ENCODE measurements at regions not wholly inside any gene's neighbourhood (a gene's known extent, or its start where the extent isn't known, plus 50 kb on each side); places are given as distances from the start of the nearest gene placed in this dataset.

DNA sequence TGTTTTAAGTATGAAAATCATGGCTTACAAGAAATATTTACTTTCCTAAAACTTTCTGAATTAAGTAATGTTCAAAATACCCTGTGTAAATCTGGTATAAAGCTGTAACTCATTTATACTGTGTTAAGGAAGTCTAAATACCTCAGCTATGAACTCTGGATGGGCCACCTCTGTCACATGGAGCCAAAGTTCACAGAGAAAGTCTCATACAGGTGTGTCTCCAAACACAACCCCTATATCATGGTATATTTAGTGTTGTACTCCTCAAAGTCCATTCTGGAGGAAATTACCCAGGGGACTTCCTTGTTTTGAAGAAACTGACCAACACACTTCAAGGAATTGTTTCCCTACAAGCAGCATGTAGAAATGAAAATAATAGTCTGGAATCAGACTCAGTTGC, 909.2 kb upstream of the TENM4 start:
- TF ChIP-seq FOXM1 (IDR thresholded peaks at IDR 0.05; ENCODE audit: borderline replicate concordance, low read depth) (no peak), EGR1 (IDR thresholded peaks at IDR 0.05) (no peak), RAD21 (IDR thresholded peaks at IDR 0.05; ENCODE audit: low read depth) (no peak), CREB1 (IDR thresholded peaks at IDR 0.05; ENCODE audit: low read depth) (no peak), ZBTB7A (IDR thresholded peaks at IDR 0.05; ENCODE audit: low read depth) (no peak), NFIC (IDR thresholded peaks at IDR 0.05) (no peak), YY1 (IDR thresholded peaks at IDR 0.05; ENCODE audit: low read depth) (no peak), TEAD4 (IDR thresholded peaks at IDR 0.05) (no peak), TAF1 (IDR thresholded peaks at IDR 0.05; ENCODE audit: low read depth) (no peak), TCF12 (IDR thresholded peaks at IDR 0.05; ENCODE audit: low read depth) (no peak), CEBPB (IDR thresholded peaks at IDR 0.05) (no peak), EP300 (IDR thresholded peaks at IDR 0.05; ENCODE audit: borderline replicate concordance) (no peak)
- TF ChIP-seq, protein P1, sequence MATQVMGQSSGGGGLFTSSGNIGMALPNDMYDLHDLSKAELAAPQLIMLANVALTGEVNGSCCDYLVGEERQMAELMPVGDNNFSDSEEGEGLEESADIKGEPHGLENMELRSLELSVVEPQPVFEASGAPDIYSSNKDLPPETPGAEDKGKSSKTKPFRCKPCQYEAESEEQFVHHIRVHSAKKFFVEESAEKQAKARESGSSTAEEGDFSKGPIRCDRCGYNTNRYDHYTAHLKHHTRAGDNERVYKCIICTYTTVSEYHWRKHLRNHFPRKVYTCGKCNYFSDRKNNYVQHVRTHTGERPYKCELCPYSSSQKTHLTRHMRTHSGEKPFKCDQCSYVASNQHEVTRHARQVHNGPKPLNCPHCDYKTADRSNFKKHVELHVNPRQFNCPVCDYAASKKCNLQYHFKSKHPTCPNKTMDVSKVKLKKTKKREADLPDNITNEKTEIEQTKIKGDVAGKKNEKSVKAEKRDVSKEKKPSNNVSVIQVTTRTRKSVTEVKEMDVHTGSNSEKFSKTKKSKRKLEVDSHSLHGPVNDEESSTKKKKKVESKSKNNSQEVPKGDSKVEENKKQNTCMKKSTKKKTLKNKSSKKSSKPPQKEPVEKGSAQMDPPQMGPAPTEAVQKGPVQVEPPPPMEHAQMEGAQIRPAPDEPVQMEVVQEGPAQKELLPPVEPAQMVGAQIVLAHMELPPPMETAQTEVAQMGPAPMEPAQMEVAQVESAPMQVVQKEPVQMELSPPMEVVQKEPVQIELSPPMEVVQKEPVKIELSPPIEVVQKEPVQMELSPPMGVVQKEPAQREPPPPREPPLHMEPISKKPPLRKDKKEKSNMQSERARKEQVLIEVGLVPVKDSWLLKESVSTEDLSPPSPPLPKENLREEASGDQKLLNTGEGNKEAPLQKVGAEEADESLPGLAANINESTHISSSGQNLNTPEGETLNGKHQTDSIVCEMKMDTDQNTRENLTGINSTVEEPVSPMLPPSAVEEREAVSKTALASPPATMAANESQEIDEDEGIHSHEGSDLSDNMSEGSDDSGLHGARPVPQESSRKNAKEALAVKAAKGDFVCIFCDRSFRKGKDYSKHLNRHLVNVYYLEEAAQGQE (IDR thresholded peaks at IDR 0.05; ENCODE audit: low read depth) = no peak
- TF ChIP-seq, protein P2, sequence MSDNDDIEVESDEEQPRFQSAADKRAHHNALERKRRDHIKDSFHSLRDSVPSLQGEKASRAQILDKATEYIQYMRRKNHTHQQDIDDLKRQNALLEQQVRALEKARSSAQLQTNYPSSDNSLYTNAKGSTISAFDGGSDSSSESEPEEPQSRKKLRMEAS (IDR thresholded peaks at IDR 0.05) = no peak
- TF ChIP-seq, protein P3, sequence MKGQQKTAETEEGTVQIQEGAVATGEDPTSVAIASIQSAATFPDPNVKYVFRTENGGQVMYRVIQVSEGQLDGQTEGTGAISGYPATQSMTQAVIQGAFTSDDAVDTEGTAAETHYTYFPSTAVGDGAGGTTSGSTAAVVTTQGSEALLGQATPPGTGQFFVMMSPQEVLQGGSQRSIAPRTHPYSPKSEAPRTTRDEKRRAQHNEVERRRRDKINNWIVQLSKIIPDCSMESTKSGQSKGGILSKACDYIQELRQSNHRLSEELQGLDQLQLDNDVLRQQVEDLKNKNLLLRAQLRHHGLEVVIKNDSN (IDR thresholded peaks at IDR 0.05) = no peak

DNA sequence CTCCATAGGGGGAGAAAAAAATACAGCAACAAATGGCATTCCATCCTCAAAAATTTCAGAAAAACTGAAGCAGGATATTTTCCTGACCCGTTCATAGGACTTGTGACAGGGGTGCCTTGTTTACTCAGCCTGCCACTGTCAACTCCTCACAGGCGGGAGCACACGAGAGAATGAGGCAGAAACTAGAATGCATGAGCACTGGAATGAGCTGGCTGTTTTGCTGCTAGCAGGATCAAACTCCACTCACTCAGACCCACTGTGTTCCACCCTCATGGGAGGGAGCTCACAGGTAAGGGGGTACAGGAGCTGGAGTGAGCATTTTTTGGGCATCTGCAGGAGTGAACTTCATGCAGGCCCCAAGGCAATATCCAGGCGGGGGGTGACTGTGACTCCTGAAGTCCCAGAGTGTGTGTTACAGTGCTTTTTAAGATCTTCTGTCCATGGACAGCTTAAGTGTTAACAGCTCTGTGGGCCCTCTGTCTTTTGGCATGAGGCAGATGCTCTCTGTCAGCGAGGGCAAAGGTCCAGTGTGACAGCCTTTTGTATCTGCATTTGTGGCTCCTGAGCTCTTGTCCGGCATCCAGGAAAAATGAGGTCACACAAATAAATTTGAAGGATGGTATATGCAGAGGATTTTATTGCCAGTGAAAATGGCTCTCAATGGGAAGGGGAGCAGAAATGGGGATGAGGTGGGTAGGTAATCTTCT, 905.7 kb upstream of the TENM4 start:
- TF ChIP-seq NFIC (IDR thresholded peaks at IDR 0.05) (no peak), TEAD4 (IDR thresholded peaks at IDR 0.05) (no peak), ZBTB7A (IDR thresholded peaks at IDR 0.05; ENCODE audit: low read depth) (no peak), TCF12 (IDR thresholded peaks at IDR 0.05; ENCODE audit: low read depth) (no peak), TAF1 (IDR thresholded peaks at IDR 0.05; ENCODE audit: low read depth) (no peak), CREB1 (IDR thresholded peaks at IDR 0.05; ENCODE audit: low read depth) (no peak), YY1 (IDR thresholded peaks at IDR 0.05; ENCODE audit: low read depth) (no peak), RAD21 (IDR thresholded peaks at IDR 0.05; ENCODE audit: low read depth) (no peak), EP300 (IDR thresholded peaks at IDR 0.05; ENCODE audit: borderline replicate concordance) (no peak)

DNA sequence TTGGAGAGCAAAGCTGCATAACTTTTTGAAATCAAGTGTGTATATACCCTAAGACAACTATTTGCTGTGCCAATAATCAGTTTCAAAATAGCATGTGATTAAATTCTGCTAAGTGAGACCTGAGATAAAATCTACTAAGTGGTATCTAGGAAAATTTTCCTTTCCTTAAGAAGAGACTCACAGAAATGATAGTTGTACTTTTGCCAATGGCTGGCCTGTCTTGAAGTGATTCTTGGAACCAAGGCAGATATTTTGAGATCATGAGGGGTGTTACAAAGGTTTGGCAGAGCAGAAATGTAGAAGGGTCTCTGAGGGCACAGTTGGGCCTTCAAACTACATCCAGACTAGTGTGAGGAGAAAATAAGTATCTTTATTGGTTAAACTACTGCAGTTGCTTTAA, 902.6 kb upstream of the TENM4 start:
- TF ChIP-seq EGR1 (IDR thresholded peaks at IDR 0.05) (no peak), TCF12 (IDR thresholded peaks at IDR 0.05; ENCODE audit: low read depth) (no peak), CEBPB (IDR thresholded peaks at IDR 0.05) (no peak), RAD21 (IDR thresholded peaks at IDR 0.05; ENCODE audit: low read depth) (no peak), CREB1 (IDR thresholded peaks at IDR 0.05; ENCODE audit: low read depth) (no peak), NFIC (IDR thresholded peaks at IDR 0.05) (no peak), YY1 (IDR thresholded peaks at IDR 0.05; ENCODE audit: low read depth) (no peak), TEAD4 (IDR thresholded peaks at IDR 0.05) (no peak)
- TF ChIP-seq, protein P2 (IDR thresholded peaks at IDR 0.05) = no peak
- TF ChIP-seq, protein P1 (IDR thresholded peaks at IDR 0.05; ENCODE audit: low read depth) = no peak
- TF ChIP-seq, protein P3 (IDR thresholded peaks at IDR 0.05) = no peak

DNA sequence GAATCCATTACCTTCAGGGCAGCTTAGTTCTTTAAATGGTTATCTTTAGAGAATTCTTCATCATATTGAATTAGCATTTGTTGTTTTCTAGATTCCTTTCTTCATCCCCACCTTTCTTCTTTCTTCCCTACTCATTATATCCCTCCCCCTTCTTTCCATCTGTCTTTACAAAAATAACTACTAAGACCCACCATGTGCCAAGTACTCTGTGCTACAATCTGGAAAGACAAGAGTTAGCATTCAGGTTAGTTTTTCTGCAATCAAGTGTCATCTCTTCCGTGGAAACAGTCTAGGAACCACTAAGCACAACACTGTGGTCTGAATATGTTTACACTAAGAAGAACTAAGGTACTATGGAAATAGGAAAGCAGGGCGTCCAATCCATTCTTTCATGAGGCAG, 897.4 kb upstream of the TENM4 start:
- TF ChIP-seq, protein P2 (IDR thresholded peaks at IDR 0.05) = no peak
- no peak for TF ChIP-seq NFIC (IDR thresholded peaks at IDR 0.05)
- no peak for TF ChIP-seq YY1 (IDR thresholded peaks at IDR 0.05; ENCODE audit: low read depth)
- TF ChIP-seq, protein P1 (IDR thresholded peaks at IDR 0.05; ENCODE audit: low read depth) = no peak
- no peak for TF ChIP-seq RAD21 (IDR thresholded peaks at IDR 0.05; ENCODE audit: low read depth)
- no peak for TF ChIP-seq TAF1 (IDR thresholded peaks at IDR 0.05; ENCODE audit: low read depth)
- no peak for TF ChIP-seq TEAD4 (IDR thresholded peaks at IDR 0.05)
- no peak for TF ChIP-seq EP300 (IDR thresholded peaks at IDR 0.05; ENCODE audit: borderline replicate concordance)
- TF ChIP-seq, protein P3 (IDR thresholded peaks at IDR 0.05) = no peak
- no peak for TF ChIP-seq ZBTB7A (IDR thresholded peaks at IDR 0.05; ENCODE audit: low read depth)
- TF ChIP-seq EGR1 (IDR thresholded peaks at IDR 0.05) = no peak
- no peak for TF ChIP-seq CEBPB (IDR thresholded peaks at IDR 0.05)
- no peak for TF ChIP-seq TCF12 (IDR thresholded peaks at IDR 0.05; ENCODE audit: low read depth)
- TF ChIP-seq FOXM1 (IDR thresholded peaks at IDR 0.05; ENCODE audit: borderline replicate concordance, low read depth) = no peak
- no peak for TF ChIP-seq CREB1 (IDR thresholded peaks at IDR 0.05; ENCODE audit: low read depth)

Measured in Ishikawa (cell line).